Common myeloid progenitor, CD34-positive (primary cell): ENCODE measurements at regions not wholly inside any gene's neighbourhood (a gene's known extent, or its start where the extent isn't known, plus 50 kb on each side); places are given as distances from the start of the nearest gene placed in this dataset.

Source experiments
- CTCF ChIA-PET: fragments of 350-600 bp; sonication (Branson Sonifier 250); formaldehyde crosslinking; loops from one replicate; lab custom pipeline; 2021; ENCODE audit warnings: antibody characterized with exemption; lab: Charles Lee
- POLR2A ChIA-PET: fragments of 350-600 bp; sonication (Branson Sonifier 250); formaldehyde crosslinking; loops from one replicate; lab custom pipeline; 2021; ENCODE audit warnings: antibody characterized with exemption; lab: Charles Lee
- DNase-seq, 3 donors: peaks; one replicate each; pipeline versions ENCODE4 v3.0.0 to v3.0.0-alpha.2; 2013
- H3K27ac ChIP-seq, 2 experiments: 1 replicate in 1 of 2; 2 replicates in 1 of 2; pipeline ENCODE4 v1.7.0; 2013; ENCODE audit warnings: inconsistent platforms in 2 of 2, low read length in 2 of 2, mild to moderate bottlenecking in 2 of 2, low read depth in 1 of 2, moderate library complexity in 1 of 2; ENCODE audit not compliant: severe bottlenecking in 2 of 2, insufficient read depth in 1 of 2, poor library complexity in 1 of 2
- H3K27me3 ChIP-seq, 5 experiments: replicated peaks in 2 of 5; 1 replicate in 3 of 5; 2 replicates in 2 of 5; pipeline versions ENCODE4 v1.6.1 to v1.7.0; 2013; ENCODE audit warnings: low read length in 4 of 5, mild to moderate bottlenecking in 2 of 5, moderate library complexity in 2 of 5, inconsistent platforms in 1 of 5; ENCODE audit not compliant: insufficient read depth in 5 of 5, control insufficient read depth in 4 of 5
- H3K36me3 ChIP-seq, 4 experiments: 1 replicate in 2 of 4; 2 replicates in 2 of 4; pipeline versions ENCODE4 v1.6.1 to v1.7.0; 2013; ENCODE audit warnings: low read length in 3 of 4, control low read depth in 1 of 4, mild to moderate bottlenecking in 1 of 4; ENCODE audit not compliant: control insufficient read depth in 4 of 4, insufficient read depth in 4 of 4
- H3K4me1 ChIP-seq, 4 experiments: 1 replicate in 3 of 4; 2 replicates in 1 of 4; pipeline versions ENCODE4 v1.6.1 to v1.7.1; 2013; ENCODE audit warnings: low read length in 3 of 4, mild to moderate bottlenecking in 3 of 4, control low read depth in 1 of 4, inconsistent platforms in 1 of 4, moderate library complexity in 1 of 4; ENCODE audit not compliant: control insufficient read depth in 4 of 4, insufficient read depth in 4 of 4; ENCODE audit errors: control extremely low read depth in 1 of 4
- H3K4me3 ChIP-seq, 7 experiments: 1 replicate in 4 of 7; 2 replicates in 3 of 7; pipeline versions ENCODE4 v1.5.1 to v1.7.0; 2013; ENCODE audit warnings: mild to moderate bottlenecking in 7 of 7, low read length in 6 of 7, moderate library complexity in 6 of 7, inconsistent platforms in 2 of 7, low read depth in 2 of 7, control low read depth in 1 of 7; ENCODE audit not compliant: insufficient read depth in 4 of 7, control insufficient read depth in 1 of 7; ENCODE audit errors: extremely low read depth in 1 of 7
- H3K9me3 ChIP-seq, 5 experiments: 1 replicate in 4 of 5; 2 replicates in 1 of 5; pipeline versions ENCODE4 v1.6.1 to v1.7.1; 2013; ENCODE audit warnings: low read length in 4 of 5, mild to moderate bottlenecking in 2 of 5, inconsistent platforms in 1 of 5, low read depth in 1 of 5, moderate library complexity in 1 of 5; ENCODE audit not compliant: control insufficient read depth in 4 of 5, insufficient read depth in 2 of 5; ENCODE audit errors: control extremely low read depth in 1 of 5
- WGBS: methylation state at CpG from one replicate; pipeline ENCODE4 v1.1.5; 2013; ENCODE audit not compliant: insufficient coverage; 5-methylcytosine and 5-hydroxymethylcytosine counted together

- ChIA-PET CTCF (no interaction called here), POLR2A (no interaction called here)
- no peak overlapping the region for H3K4me3 ChIP-seq
- no peaks in the 10 kb centered on the region for H3K36me3 ChIP-seq
- no peak overlapping the region for H3K27ac ChIP-seq
- H3K27me3 ChIP-seq = no peaks in the 10 kb centered on the region
- no peaks in the 10 kb centered on the region for H3K9me3 ChIP-seq
- no peaks in the 10 kb centered on the region for H3K4me1 ChIP-seq
- DNase-seq = no peak
Measured at GRCh38 chr2:125839945-125840344, 816.0 kb upstream of the GYPC start.

- CTCF ChIA-PET = no interaction called here
- WGBS = no CpG with 5 or more reads among the region's 1 CpG
Measured at GRCh38 chr2:125842041-125842440, 813.9 kb upstream of the GYPC start.

GRCh38 chr2:125850541-125850940 is 805.4 kb upstream of the GYPC start:
- Histone ChIP-seq H3K27me3 (no peaks in the 10 kb centered on the region), H3K36me3 (no peaks in the 10 kb centered on the region), H3K27ac (no peak overlapping the region), H3K9me3 (no peaks in the 10 kb centered on the region), H3K4me3 (no peak overlapping the region), H3K4me1 (no peaks in the 10 kb centered on the region)
- DNase-seq = no peak
- ChIA-PET POLR2A (no interaction called here), CTCF (no interaction called here)

More at GRCh38 chr2:125842041-125842440, 813.9 kb upstream of the GYPC start:
- Histone ChIP-seq H3K27me3 (no peaks in the 10 kb centered on the region), H3K4me1 (no peaks in the 10 kb centered on the region), H3K27ac (no peak overlapping the region), H3K36me3 (no peaks in the 10 kb centered on the region), H3K9me3 (no peaks in the 10 kb centered on the region), H3K4me3 (no peak overlapping the region)
- DNase-seq = no peak
- POLR2A ChIA-PET = no interaction called here

GRCh38 chr2:125852364-125852763 is 803.6 kb upstream of the GYPC start:
- WGBS = no CpG with 5 or more reads among the region's 1 CpG
- Histone ChIP-seq H3K9me3 (no peaks in the 10 kb centered on the region), H3K4me1 (no peaks in the 10 kb centered on the region), H3K27ac (no peak overlapping the region), H3K4me3 (no peak overlapping the region), H3K36me3 (no peaks in the 10 kb centered on the region), H3K27me3 (no peaks in the 10 kb centered on the region)
- DNase-seq = no peak
- ChIA-PET CTCF (no interaction called here), POLR2A (no interaction called here)

GRCh38 chr2:125853626-125854025 is 802.3 kb upstream of the GYPC start:
- POLR2A ChIA-PET = no interaction called here
- DNase-seq = no peak
- 95% methylated on average over 4 of the region's 4 CpGs for WGBS
- Histone ChIP-seq H3K4me3 (no peak overlapping the region), H3K27ac (no peak overlapping the region), H3K9me3 (no peaks in the 10 kb centered on the region), H3K4me1 (no peaks in the 10 kb centered on the region), H3K27me3 (no peaks in the 10 kb centered on the region), H3K36me3 (no peaks in the 10 kb centered on the region)
- CTCF ChIA-PET = no interaction called here

- Histone ChIP-seq H3K4me3 (no peak overlapping the region), H3K36me3 (no peaks in the 10 kb centered on the region), H3K27me3 (no peaks in the 10 kb centered on the region), H3K4me1 (no peaks in the 10 kb centered on the region), H3K9me3 (no peaks in the 10 kb centered on the region), H3K27ac (no peak overlapping the region)
- ChIA-PET POLR2A (no interaction called here), CTCF (no interaction called here)
- WGBS = 95% methylated on average over 3 of the region's 3 CpGs
- DNase-seq = no peak
Measured at GRCh38 chr2:125855204-125855603, 800.8 kb upstream of the GYPC start.

GRCh38 chr2:125857971-125858794 is 797.8 kb upstream of the GYPC start:
- H3K27ac ChIP-seq = no peak overlapping the region
- ChIA-PET CTCF (no interaction called here), POLR2A (no interaction called here)
- WGBS = 93% methylated on average over 4 of the region's 8 CpGs
- DNase-seq = no peak
- H3K36me3 ChIP-seq = no peaks in the 10 kb centered on the region
- H3K4me3 ChIP-seq = no peak overlapping the region
- no peaks in the 10 kb centered on the region for H3K27me3 ChIP-seq
- no peaks in the 10 kb centered on the region for H3K4me1 ChIP-seq
- no peaks in the 10 kb centered on the region for H3K9me3 ChIP-seq
